ENCODE measurements at regions not wholly inside any gene's neighbourhood (a gene's known extent, or its start where the extent isn't known, plus 50 kb on each side); places are given as distances from the start of the nearest gene placed in this dataset.
"Not testable (repeated sequence)": the region's sequence is repeated elsewhere in the genome, so short reads cannot be mapped to it uniquely, and the experiment has no call there.

DNA sequence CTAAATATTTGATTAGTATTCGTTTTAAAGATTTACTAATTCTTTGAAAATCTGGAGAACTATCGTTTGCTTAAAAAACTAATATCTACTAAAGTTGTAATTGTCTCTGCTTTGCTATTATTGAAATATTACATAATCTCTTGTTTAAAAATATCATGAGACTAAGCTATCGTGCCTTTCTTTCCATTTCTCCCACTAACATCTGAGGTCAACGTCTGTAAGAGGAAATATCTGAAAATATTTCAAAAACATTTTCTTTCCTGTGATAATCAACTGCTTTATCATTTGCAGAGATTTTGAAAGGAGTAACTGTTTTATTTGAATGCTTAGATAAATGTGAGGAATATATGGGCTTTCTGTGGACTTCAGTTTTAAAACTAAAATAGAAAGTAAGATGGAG, 694.1 kb downstream of the USP25 start:
- no peaks in the 10 kb centered on the region for H3K36me3 Mint-ChIP-seq
- no peaks in the 10 kb centered on the region for H3K4me1 Mint-ChIP-seq
- H3K27ac Mint-ChIP-seq, result no peak overlapping the region
- peaks cover 0 to 5% (median 2%) of the 10 kb centered on the region in 3 donors for H3K9me3 Mint-ChIP-seq
- no peaks in the 10 kb centered on the region for H3K27me3 Mint-ChIP-seq
- no peak overlapping the region for H3K4me3 Mint-ChIP-seq

GRCh38 chr21:16424331-16424751, 694.6 kb downstream of the USP25 start:
- no peaks in the 10 kb centered on the region for H3K36me3 Mint-ChIP-seq

GRCh38 chr21:16425376-16425775, 695.6 kb downstream of the USP25 start:
- Mint-ChIP-seq H3K27me3 (no peaks in the 10 kb centered on the region), H3K4me3 (no peak overlapping the region), H3K36me3 (no peaks in the 10 kb centered on the region), H3K27ac (no peak overlapping the region), H3K9me3 (peaks cover 0 to 3% (median 2%) of the 10 kb centered on the region in 3 donors), H3K4me1 (no peaks in the 10 kb centered on the region)

More at GRCh38 chr21:16424331-16424751, 694.6 kb downstream of the USP25 start:
- peaks cover 0 to 5% (median 2%) of the 10 kb centered on the region in 3 donors for H3K9me3 Mint-ChIP-seq
- H3K27ac Mint-ChIP-seq, result no peak overlapping the region
- H3K4me3 Mint-ChIP-seq, result no peak overlapping the region
- no peaks in the 10 kb centered on the region for H3K27me3 Mint-ChIP-seq
- no peaks in the 10 kb centered on the region for H3K4me1 Mint-ChIP-seq

- H3K36me3 Mint-ChIP-seq, result no peaks in the 10 kb centered on the region
- H3K27me3 Mint-ChIP-seq, result no peaks in the 10 kb centered on the region
- no peaks in the 10 kb centered on the region for H3K4me1 Mint-ChIP-seq
- H3K9me3 Mint-ChIP-seq, result peaks cover 0 to 6% (median 3%) of the 10 kb centered on the region in 3 donors
- no peak overlapping the region for H3K27ac Mint-ChIP-seq
- H3K4me3 Mint-ChIP-seq, result no peak overlapping the region
These were observed 697.2 kb downstream of the USP25 start for GRCh38 chr21:16426936-16427335.

- Mint-ChIP-seq H3K4me3 (no peak overlapping the region), H3K27me3 (no peaks in the 10 kb centered on the region), H3K36me3 (no peaks in the 10 kb centered on the region), H3K27ac (no peak overlapping the region), H3K4me1 (no peaks in the 10 kb centered on the region), H3K9me3 (peaks cover 0 to 6% (median 3%) of the 10 kb centered on the region in 3 donors)
These were observed 697.9 kb downstream of the USP25 start for GRCh38 chr21:16427587-16428087.

DNA sequence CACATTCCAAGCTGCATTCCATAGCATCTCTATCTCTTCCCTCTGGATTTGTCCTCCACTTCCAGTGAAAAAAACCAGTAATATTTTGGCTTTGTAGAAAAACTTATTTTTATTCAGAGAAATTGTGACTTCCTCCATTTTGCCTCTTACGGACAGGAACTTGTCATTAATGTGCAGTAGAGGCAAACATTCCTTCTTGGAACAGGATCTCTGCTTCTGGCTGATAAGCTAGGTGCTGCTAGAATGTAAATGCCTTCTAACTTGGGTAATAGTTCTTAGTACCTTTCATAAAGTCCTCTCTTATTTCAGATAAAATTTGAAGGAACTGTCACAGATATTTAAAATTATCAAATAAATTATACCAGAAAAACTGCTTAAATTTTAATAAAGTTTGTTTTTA, 707.8 kb downstream of the USP25 start:
- Mint-ChIP-seq H3K36me3 (no peaks in the 10 kb centered on the region), H3K4me1 (no peaks in the 10 kb centered on the region), H3K27ac (no peak overlapping the region), H3K9me3 (peaks cover 0 to 2% (median 0%) of the 10 kb centered on the region in 3 donors), H3K4me3 (no peak overlapping the region), H3K27me3 (no peaks in the 10 kb centered on the region)

- H3K27ac Mint-ChIP-seq, result no peak overlapping the region
- no peaks in the 10 kb centered on the region for H3K36me3 Mint-ChIP-seq
- H3K27me3 Mint-ChIP-seq, result no peaks in the 10 kb centered on the region
- no peaks in the 10 kb centered on the region for H3K4me1 Mint-ChIP-seq
- H3K9me3 Mint-ChIP-seq, result peaks cover 0 to 2% (median 0%) of the 10 kb centered on the region in 3 donors
- no peak overlapping the region for H3K4me3 Mint-ChIP-seq
These were observed 709.0 kb downstream of the USP25 start for GRCh38 chr21:16438761-16439160.

GRCh38 chr21:16441789-16442188, 712.0 kb downstream of the USP25 start:
- Mint-ChIP-seq H3K27me3 (no peaks in the 10 kb centered on the region), H3K4me3 (no peak overlapping the region), H3K4me1 (no peaks in the 10 kb centered on the region), H3K9me3 (peaks cover 0 to 5% (median 2%) of the 10 kb centered on the region in 3 donors), H3K27ac (no peak overlapping the region), H3K36me3 (no peaks in the 10 kb centered on the region)

- Mint-ChIP-seq H3K4me3 (no peak overlapping the region), H3K27ac (no peak overlapping the region), H3K4me1 (no peaks in the 10 kb centered on the region), H3K36me3 (no peaks in the 10 kb centered on the region), H3K27me3 (no peaks in the 10 kb centered on the region), H3K9me3 (peaks cover 2 to 9% (median 6%) of the 10 kb centered on the region in 3 donors)
These were observed 724.6 kb downstream of the USP25 start for GRCh38 chr21:16454399-16454798.

DNA sequence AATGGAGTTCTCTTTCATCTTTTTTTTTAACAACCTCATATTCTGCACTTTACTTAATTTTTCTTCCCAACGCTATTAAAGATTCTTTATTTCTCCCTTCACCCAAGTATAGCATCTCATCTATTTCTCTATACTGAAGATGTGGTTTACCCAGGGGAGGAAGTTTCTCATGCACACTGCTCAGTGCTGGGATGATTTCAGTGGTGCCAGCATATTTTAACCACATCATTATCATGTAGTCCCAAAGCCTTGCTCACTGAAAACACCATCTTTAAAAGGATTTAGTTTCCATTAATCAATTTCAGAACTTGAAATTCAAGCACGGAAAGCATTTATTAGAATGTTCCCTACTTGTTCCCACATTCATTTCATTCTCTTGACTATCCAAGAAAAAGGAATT, 725.7 kb downstream of the USP25 start:
- H3K36me3 Mint-ChIP-seq, result no peaks in the 10 kb centered on the region
- H3K9me3 Mint-ChIP-seq, result peaks cover 1 to 12% (median 6%) of the 10 kb centered on the region in 3 donors
- H3K4me1 Mint-ChIP-seq, result no peaks in the 10 kb centered on the region
- H3K4me3 Mint-ChIP-seq, result no peak overlapping the region
- H3K27me3 Mint-ChIP-seq, result no peaks in the 10 kb centered on the region
- H3K27ac Mint-ChIP-seq, result no peak overlapping the region

- Mint-ChIP-seq H3K4me1 (no peaks in the 10 kb centered on the region), H3K36me3 (no peaks in the 10 kb centered on the region), H3K27me3 (no peaks in the 10 kb centered on the region), H3K27ac (no peak overlapping the region), H3K9me3 (peaks cover 0 to 12% (median 6%) of the 10 kb centered on the region in 3 donors), H3K4me3 (no peak overlapping the region)
These were observed 726.2 kb downstream of the USP25 start for GRCh38 chr21:16455978-16456377.

- peaks cover 0 to 12% (median 6%) of the 10 kb centered on the region in 3 donors for H3K9me3 Mint-ChIP-seq
- no peaks in the 10 kb centered on the region for H3K27me3 Mint-ChIP-seq
- H3K4me1 Mint-ChIP-seq, result no peaks in the 10 kb centered on the region
- no peak overlapping the region for H3K27ac Mint-ChIP-seq
- H3K4me3 Mint-ChIP-seq, result no peak overlapping the region
- H3K36me3 Mint-ChIP-seq, result no peaks in the 10 kb centered on the region
These were observed 727.7 kb downstream of the USP25 start for GRCh38 chr21:16457498-16457897.

- no peaks in the 10 kb centered on the region for H3K27me3 Mint-ChIP-seq
- no peak overlapping the region for H3K4me3 Mint-ChIP-seq
- no peaks in the 10 kb centered on the region for H3K4me1 Mint-ChIP-seq
- H3K36me3 Mint-ChIP-seq, result no peaks in the 10 kb centered on the region
- peaks cover 5 to 19% (median 12%) of the 10 kb centered on the region in 3 donors for H3K9me3 Mint-ChIP-seq
- H3K27ac Mint-ChIP-seq, result no peak overlapping the region
These were observed 731.2 kb downstream of the USP25 start for GRCh38 chr21:16460936-16461335.

GRCh38 chr21:16464211-16464889, 734.6 kb downstream of the USP25 start:
- peaks cover 7 to 23% (median 11%) of the 10 kb centered on the region in 3 donors for H3K9me3 Mint-ChIP-seq
- not testable (repeated sequence) for H3K27me3 Mint-ChIP-seq

GRCh38 chr21:16468184-16468583, 738.4 kb downstream of the USP25 start:
- Mint-ChIP-seq H3K4me1 (no peaks in the 10 kb centered on the region), H3K27me3 (no peaks in the 10 kb centered on the region), H3K9me3 (peaks cover 5 to 19% (median 8%) of the 10 kb centered on the region in 3 donors), H3K27ac (no peak overlapping the region), H3K4me3 (no peak overlapping the region), H3K36me3 (no peaks in the 10 kb centered on the region)

More at GRCh38 chr21:16464211-16464889, 734.6 kb downstream of the USP25 start:
- not testable (repeated sequence) for H3K4me1 Mint-ChIP-seq, H3K27ac Mint-ChIP-seq, H3K36me3 Mint-ChIP-seq, H3K4me3 Mint-ChIP-seq

- Mint-ChIP-seq H3K9me3 (peaks cover 0 to 9% (median 2%) of the 10 kb centered on the region in 3 donors), H3K27me3 (no peaks in the 10 kb centered on the region), H3K27ac (no peak overlapping the region), H3K4me1 (no peaks in the 10 kb centered on the region), H3K4me3 (no peak overlapping the region), H3K36me3 (no peaks in the 10 kb centered on the region)
These were observed 744.2 kb downstream of the USP25 start for GRCh38 chr21:16473988-16474387.
